ENCODE measurements at regions not wholly inside any gene's neighbourhood (a gene's known extent, or its start where the extent isn't known, plus 50 kb on each side); places are given as distances from the start of the nearest gene placed in this dataset.

DNA sequence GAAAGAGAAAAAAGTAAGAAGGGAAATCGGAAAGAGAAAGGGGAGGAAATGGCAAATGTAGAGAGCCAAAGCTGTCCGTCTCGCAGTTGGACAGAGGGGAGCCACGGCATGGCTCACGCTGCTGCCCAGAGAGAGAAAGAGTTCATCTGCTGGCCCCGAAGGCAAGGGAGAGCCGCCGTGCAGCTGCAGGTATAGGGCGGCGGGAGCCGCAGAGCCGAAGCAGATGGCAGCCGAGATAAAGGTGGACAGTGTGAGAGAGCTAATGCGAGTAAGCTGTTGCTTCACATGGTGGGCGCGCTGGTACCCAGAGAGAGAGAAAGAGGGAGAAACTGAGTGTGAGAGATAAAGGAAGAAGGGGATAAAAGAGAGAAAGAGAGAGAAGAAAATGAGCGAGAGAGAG, 188.4 kb upstream of the PPP1R26 start:
- TF ChIP-seq, protein P1, sequence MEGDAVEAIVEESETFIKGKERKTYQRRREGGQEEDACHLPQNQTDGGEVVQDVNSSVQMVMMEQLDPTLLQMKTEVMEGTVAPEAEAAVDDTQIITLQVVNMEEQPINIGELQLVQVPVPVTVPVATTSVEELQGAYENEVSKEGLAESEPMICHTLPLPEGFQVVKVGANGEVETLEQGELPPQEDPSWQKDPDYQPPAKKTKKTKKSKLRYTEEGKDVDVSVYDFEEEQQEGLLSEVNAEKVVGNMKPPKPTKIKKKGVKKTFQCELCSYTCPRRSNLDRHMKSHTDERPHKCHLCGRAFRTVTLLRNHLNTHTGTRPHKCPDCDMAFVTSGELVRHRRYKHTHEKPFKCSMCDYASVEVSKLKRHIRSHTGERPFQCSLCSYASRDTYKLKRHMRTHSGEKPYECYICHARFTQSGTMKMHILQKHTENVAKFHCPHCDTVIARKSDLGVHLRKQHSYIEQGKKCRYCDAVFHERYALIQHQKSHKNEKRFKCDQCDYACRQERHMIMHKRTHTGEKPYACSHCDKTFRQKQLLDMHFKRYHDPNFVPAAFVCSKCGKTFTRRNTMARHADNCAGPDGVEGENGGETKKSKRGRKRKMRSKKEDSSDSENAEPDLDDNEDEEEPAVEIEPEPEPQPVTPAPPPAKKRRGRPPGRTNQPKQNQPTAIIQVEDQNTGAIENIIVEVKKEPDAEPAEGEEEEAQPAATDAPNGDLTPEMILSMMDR (IDR thresholded peaks at IDR 0.05), result no peak
- TF ChIP-seq POLR2A (IDR thresholded peaks at IDR 0.05), result no peak
